Lower leg skin (tissue), 4 donors: ENCODE measurements at regions not wholly inside any gene's neighbourhood (a gene's known extent, or its start where the extent isn't known, plus 50 kb on each side); places are given as distances from the start of the nearest gene placed in this dataset.

Source experiments
- DNase-seq, 2 donors: peaks; one replicate each; pipeline ENCODE4 v3.0.0-alpha.2; 2019; ENCODE audit warnings: low spot score in 2 of 2
- H3K4me3 ChIP-seq: fragments of 200-600 bp; sonication (generic); 2 replicates; pipeline ENCODE4 v1.5.1; 2017; ENCODE audit warnings: mild to moderate bottlenecking, low read depth; ENCODE audit not compliant: poor library complexity, severe bottlenecking
- POLR2A ChIP-seq, 2 donors: fragments of 450-650 bp; IDR thresholded peaks; one replicate each; pipeline ENCODE4 v1.6.1; 2016 to 2017; ENCODE audit warnings: antibody characterized with exemption in 2 of 2, mild to moderate bottlenecking in 1 of 2, moderate library complexity in 1 of 2
- WGBS, 2 donors: methylation state at CpG; one replicate each; pipeline ENCODE4 v1.1.5; 2018; 5-methylcytosine and 5-hydroxymethylcytosine counted together
- intact Hi-C: fragments of 100-400 bp; cut with DNase I; formaldehyde crosslinking; loops from one replicate; pipeline ENCODE4 v1.15.0; 2023; ENCODE audit warnings: low total_unique reads
- TF ChIP-seq, protein P1 (sequence below), 3 donors: fragments of 450-650 bp; IDR thresholded peaks; one replicate each; pipeline ENCODE4 v1.5.1; 2016; ENCODE audit warnings: antibody characterized with exemption in 3 of 3, mild to moderate bottlenecking in 3 of 3, moderate library complexity in 2 of 3

DNA sequence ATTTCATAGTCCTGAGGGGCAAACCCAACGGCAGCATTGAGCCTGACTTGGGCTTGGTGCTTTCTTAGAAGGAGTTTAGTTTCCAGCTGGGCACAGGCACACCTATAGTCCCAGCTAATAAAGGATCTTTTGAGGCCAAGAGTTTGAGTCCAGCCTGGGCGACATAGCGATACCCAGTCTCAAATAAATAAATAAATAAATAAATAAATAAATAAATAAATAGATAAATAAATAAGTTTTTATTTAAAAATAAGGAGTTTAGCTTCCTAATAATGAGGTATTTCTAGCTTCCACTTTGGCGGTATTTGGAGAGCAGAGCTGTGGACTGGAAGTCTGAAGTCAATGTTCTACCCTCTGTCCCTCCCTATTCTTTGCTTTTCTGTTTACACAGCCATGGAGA lies 186.6 kb downstream of the URB2 start:
- no peak for DNase-seq
- TF ChIP-seq, protein P1, sequence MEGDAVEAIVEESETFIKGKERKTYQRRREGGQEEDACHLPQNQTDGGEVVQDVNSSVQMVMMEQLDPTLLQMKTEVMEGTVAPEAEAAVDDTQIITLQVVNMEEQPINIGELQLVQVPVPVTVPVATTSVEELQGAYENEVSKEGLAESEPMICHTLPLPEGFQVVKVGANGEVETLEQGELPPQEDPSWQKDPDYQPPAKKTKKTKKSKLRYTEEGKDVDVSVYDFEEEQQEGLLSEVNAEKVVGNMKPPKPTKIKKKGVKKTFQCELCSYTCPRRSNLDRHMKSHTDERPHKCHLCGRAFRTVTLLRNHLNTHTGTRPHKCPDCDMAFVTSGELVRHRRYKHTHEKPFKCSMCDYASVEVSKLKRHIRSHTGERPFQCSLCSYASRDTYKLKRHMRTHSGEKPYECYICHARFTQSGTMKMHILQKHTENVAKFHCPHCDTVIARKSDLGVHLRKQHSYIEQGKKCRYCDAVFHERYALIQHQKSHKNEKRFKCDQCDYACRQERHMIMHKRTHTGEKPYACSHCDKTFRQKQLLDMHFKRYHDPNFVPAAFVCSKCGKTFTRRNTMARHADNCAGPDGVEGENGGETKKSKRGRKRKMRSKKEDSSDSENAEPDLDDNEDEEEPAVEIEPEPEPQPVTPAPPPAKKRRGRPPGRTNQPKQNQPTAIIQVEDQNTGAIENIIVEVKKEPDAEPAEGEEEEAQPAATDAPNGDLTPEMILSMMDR (IDR thresholded peaks at IDR 0.05), result no peak
- TF ChIP-seq POLR2A (IDR thresholded peaks at IDR 0.05), result no peak
- H3K4me3 ChIP-seq, result no peak overlapping the region
- WGBS, 2 donors, result 94% methylated on average over 4 of the region's 4 CpGs
- intact Hi-C loops, result no loop called here

DNA sequence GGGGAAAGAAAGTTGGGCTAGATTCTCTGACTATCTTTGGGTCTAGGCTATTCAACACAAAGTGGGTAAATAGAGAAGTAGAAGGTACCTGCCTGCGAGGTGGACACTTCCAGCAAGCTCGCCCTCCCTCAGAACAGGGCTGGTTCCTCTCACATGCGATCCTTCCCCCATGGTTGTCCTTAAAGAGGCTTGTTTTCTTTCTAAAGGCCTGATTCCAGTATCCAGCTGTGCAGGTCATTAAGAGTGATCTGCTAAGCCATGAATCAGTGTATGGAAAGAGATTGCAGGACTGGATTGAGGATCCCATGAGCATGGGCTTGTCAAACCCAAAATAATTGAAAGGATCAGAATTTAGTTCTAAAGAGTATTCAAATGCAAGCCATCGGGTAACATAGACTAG lies 189.0 kb downstream of the URB2 start:
- intact Hi-C loops, result no loop called here
- no peak for TF ChIP-seq POLR2A (IDR thresholded peaks at IDR 0.05)
- TF ChIP-seq, protein P1 (IDR thresholded peaks at IDR 0.05), result no peak
- no peak overlapping the region for H3K4me3 ChIP-seq
- 87 to 92% methylated on average over 4 of the region's 4 CpGs for WGBS, 2 donors
- DNase-seq, result no peak

DNA sequence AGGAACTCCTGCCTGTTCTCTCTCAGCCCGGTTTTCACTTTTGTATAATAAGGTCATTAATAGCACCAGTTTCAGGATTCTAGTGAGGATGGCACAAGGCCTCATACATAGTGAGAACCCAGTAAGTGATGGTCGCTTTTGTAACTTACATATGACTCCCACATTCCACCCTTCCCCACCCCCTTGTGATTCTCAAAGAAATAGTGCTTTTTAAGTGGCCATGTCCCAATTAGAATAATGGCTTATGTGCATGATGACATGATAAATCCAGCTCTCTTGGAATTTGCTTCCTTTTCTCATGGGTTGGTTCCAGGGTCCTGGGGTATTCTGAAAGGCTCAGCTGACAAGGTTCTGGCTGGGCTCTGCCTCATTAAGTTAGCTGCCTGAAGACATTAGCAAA lies 189.9 kb downstream of the URB2 start:
- TF ChIP-seq, protein P1 (IDR thresholded peaks at IDR 0.05), result no peak
- TF ChIP-seq POLR2A (IDR thresholded peaks at IDR 0.05), result no peak
- 75% methylated on average over 2 of the region's 2 CpGs for whole genome bisulfite sequencing, 2 donors
- intact Hi-C loops, result no loop called here
- DNase-seq, result no peak
- no peak overlapping the region for H3K4me3 ChIP-seq

DNA sequence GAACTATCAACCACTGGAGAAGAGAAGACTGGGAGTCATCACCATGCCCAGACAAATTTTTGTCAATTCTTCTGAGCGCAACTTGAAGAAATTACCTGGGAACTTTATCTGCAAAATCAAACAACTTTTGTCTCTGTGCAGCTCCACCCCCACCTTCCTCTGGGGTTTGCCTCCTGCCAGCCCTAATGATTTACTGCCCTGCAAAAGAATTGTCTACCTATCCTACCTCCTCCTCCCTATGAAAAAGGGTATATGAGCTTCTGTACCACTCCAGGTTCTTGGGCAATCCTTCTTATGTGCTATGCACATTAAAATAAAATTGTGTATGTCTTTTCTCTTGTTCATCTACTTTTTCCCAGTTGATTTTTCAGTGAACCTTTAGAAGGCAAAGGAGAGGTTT lies 191.9 kb downstream of the URB2 start:
- intact Hi-C loops, result no loop called here
- WGBS, 2 donors, result 42 to 50% methylated on average over 1 of the region's 1 CpG
- no peak overlapping the region for H3K4me3 ChIP-seq
- DNase-seq, result no peak
- no peak for TF ChIP-seq POLR2A (IDR thresholded peaks at IDR 0.05)
- TF ChIP-seq, protein P1 (IDR thresholded peaks at IDR 0.05), result no peak

DNA sequence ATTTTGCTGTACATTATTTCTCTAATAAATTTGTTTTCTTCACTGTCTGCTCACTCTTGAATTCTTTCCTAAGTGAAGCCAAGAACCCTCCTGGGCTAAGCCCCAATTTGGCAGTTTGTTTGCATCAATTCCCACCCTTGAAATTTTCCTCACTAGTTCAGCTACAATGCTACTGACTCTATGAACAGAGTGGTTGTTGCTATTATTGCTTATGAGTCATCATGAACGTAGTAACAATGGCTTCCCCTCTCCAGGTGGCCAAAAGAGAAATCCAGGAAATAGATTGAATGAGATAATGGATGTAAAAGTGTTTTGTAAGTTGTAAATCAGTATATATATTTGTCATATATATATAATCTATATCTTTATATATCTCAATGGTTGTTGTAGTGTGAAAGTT lies 193.0 kb downstream of the URB2 start:
- intact Hi-C loops, result no loop called here
- 19 to 31% methylated on average over 1 of the region's 1 CpG for WGBS, 2 donors
- H3K4me3 ChIP-seq, result no peak overlapping the region
- DNase-seq, result no peak
- TF ChIP-seq, protein P1 (IDR thresholded peaks at IDR 0.05), result no peak
- TF ChIP-seq POLR2A (IDR thresholded peaks at IDR 0.05), result no peak

DNA sequence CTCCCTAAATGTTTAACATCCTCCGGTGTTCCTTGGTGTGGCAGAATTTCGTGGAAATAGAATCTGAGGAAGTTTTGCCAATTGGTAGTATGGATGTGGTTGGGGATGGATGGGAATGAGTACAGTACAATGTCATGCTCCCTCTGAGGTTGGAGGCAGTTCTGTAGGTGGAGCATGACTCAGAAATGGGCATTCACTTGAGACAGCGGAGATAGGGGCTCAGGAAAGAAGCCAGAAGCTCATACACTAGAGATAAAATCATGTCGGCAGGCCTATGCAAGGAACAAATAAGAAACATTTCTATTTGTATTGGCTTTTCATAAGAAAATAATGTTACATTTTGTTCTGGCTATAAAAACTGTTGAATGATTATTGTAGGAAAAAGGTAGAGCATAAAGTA lies 196.0 kb downstream of the URB2 start:
- H3K4me3 ChIP-seq, result no peak overlapping the region
- no peak for DNase-seq
- WGBS, 2 donors, result 47 to 57% methylated on average over 4 of the region's 4 CpGs
- intact Hi-C loops, result no loop called here
- TF ChIP-seq POLR2A (IDR thresholded peaks at IDR 0.05), result no peak
- TF ChIP-seq, protein P1 (IDR thresholded peaks at IDR 0.05), result no peak
